Thoracic aorta (tissue), 2 donors: ENCODE measurements at regions not wholly inside any gene's neighbourhood (a gene's known extent, or its start where the extent isn't known, plus 50 kb on each side); places are given as distances from the start of the nearest gene placed in this dataset.

Source experiments
- ATAC-seq: fragments of 150-250 bp; one replicate; pipeline ENCODE4 v1.8.0; 2017; ENCODE audit warnings: low read depth; ENCODE audit not compliant: insufficient number of reproducible peaks, low FRiP score
- DNase-seq: peaks from one replicate; pipeline ENCODE4 v3.0.0-alpha.2; 2020; ENCODE audit warnings: low spot score
- H3K27ac ChIP-seq, 2 donors: fragments of 200-600 bp; sonication (generic); 1 replicate in 1 of 2; 2 replicates in 1 of 2; pipeline ENCODE4 v1.5.1; 2016; ENCODE audit warnings: mild to moderate bottlenecking in 2 of 2, moderate library complexity in 2 of 2
- H3K27me3 ChIP-seq: fragments of 200-600 bp; sonication (generic); replicated peaks from 2 replicates; pipeline ENCODE4 v1.6.0; 2016; ENCODE audit warnings: mild to moderate bottlenecking; ENCODE audit not compliant: insufficient read depth
- H3K36me3 ChIP-seq: fragments of 200-600 bp; sonication (generic); one replicate; pipeline ENCODE4 v1.5.1; 2016
- H3K4me1 ChIP-seq, 2 donors: fragments of 200-600 bp; sonication (generic); 1 replicate in 1 of 2; 2 replicates in 1 of 2; pipeline versions ENCODE4 v1.5.1 to v1.6.0; 2016; ENCODE audit warnings: low read depth in 2 of 2, mild to moderate bottlenecking in 1 of 2; ENCODE audit not compliant: control insufficient read depth in 1 of 2
- H3K4me3 ChIP-seq: fragments of 200-600 bp; sonication (generic); 2 replicates; pipeline ENCODE4 v1.5.1; 2016; ENCODE audit warnings: mild to moderate bottlenecking
- H3K9me3 ChIP-seq: fragments of 200-600 bp; sonication (generic); 2 replicates; pipeline ENCODE4 v1.5.1; 2016
- CTCF ChIP-seq: fragments of 200-600 bp; sonication (generic); IDR thresholded peaks from one replicate; pipeline ENCODE4 v1.5.1; 2019; ENCODE audit warnings: antibody characterized with exemption

GRCh38 chr3:20321391-20322047 lies 135.5 kb upstream of the SGO1 start:
- H3K9me3 ChIP-seq, result no peaks in the 10 kb centered on the region
- ATAC-seq, result no peak

GRCh38 chr3:20320489-20320888 lies 134.5 kb upstream of the SGO1 start:
- Histone ChIP-seq H3K4me3 (no peak overlapping the region), H3K27ac (peak overlapping the region in 1 of 2 donors; percentile 53), H3K36me3 (no peaks in the 10 kb centered on the region), H3K27me3 (no peaks in the 10 kb centered on the region), H3K9me3 (no peaks in the 10 kb centered on the region), H3K4me1 (peaks cover 20 to 58% of the 10 kb centered on the region in 2 donors)
- no peak for TF ChIP-seq CTCF
- ATAC-seq (no peak), DNase-seq (no peak)

More at GRCh38 chr3:20321391-20322047, 135.5 kb upstream of the SGO1 start:
- Histone ChIP-seq H3K4me1 (peaks cover 22 to 50% of the 10 kb centered on the region in 2 donors), H3K27ac (no peak overlapping the region), H3K4me3 (no peak overlapping the region), H3K27me3 (no peaks in the 10 kb centered on the region), H3K36me3 (no peaks in the 10 kb centered on the region)
- no peak for DNase-seq
- TF ChIP-seq CTCF, result no peak

GRCh38 chr3:20319551-20319950 lies 133.5 kb upstream of the SGO1 start:
- no peaks in the 10 kb centered on the region for H3K36me3 ChIP-seq
- DNase-seq, result no peak
- ATAC-seq, result no peak
- H3K27me3 ChIP-seq, result no peaks in the 10 kb centered on the region
- peak overlapping the region in 1 of 2 donors; percentile 53 for H3K27ac ChIP-seq
- TF ChIP-seq CTCF, result no peak
- H3K4me3 ChIP-seq, result no peak overlapping the region
- peaks cover 11 to 49% of the 10 kb centered on the region in 2 donors for H3K4me1 ChIP-seq
- H3K9me3 ChIP-seq, result no peaks in the 10 kb centered on the region

GRCh38 chr3:20317616-20318015 lies 131.6 kb upstream of the SGO1 start:
- DNase-seq (no peak), ATAC-seq (no peak)
- peaks cover 9 to 52% of the 10 kb centered on the region in 2 donors for H3K4me1 ChIP-seq
- H3K9me3 ChIP-seq, result no peaks in the 10 kb centered on the region
- peak overlapping the region; percentile 77 to 89 for H3K27ac ChIP-seq
- H3K27me3 ChIP-seq, result no peaks in the 10 kb centered on the region
- no peak overlapping the region for H3K4me3 ChIP-seq
- H3K36me3 ChIP-seq, result no peaks in the 10 kb centered on the region
- TF ChIP-seq CTCF, result no peak

GRCh38 chr3:20316238-20316637 lies 130.2 kb upstream of the SGO1 start:
- H3K27ac ChIP-seq, result peak overlapping the region; percentile 77 to 89
- peaks cover 12 to 57% of the 10 kb centered on the region in 2 donors for H3K4me1 ChIP-seq
- no peak overlapping the region for H3K4me3 ChIP-seq
- no peaks in the 10 kb centered on the region for H3K27me3 ChIP-seq
- no peaks in the 10 kb centered on the region for H3K36me3 ChIP-seq
- peak; percentile 95 for ATAC-seq
- no peaks in the 10 kb centered on the region for H3K9me3 ChIP-seq
- DNase-seq, result peak; percentile 25
- TF ChIP-seq CTCF, result no peak
